ENCODE measurements at regions not wholly inside any gene's neighbourhood (a gene's known extent, or its start where the extent isn't known, plus 50 kb on each side); places are given as distances from the start of the nearest gene placed in this dataset.

- DNase-seq (no peak), ATAC-seq (replicated peaks) (no peak)
- H3K27me3 Mint-ChIP-seq, result no peaks in the 10 kb centered on the region
- H3K4me3 Mint-ChIP-seq, result no peak overlapping the region
- H3K36me3 Mint-ChIP-seq (ENCODE audit: insufficient read depth), result peaks cover 3% of the 10 kb centered on the region
- H3K27ac Mint-ChIP-seq, result no peak overlapping the region
- peaks cover 5 to 6% of the 10 kb centered on the region in 2 donors for H3K4me1 Mint-ChIP-seq (ENCODE audit: low read depth in 2 of 2)
- H3K9me3 Mint-ChIP-seq, result peaks cover 8% of the 10 kb centered on the region in 2 donors
Measured at GRCh38 chr13:76398425-76398824, 487.8 kb downstream of the KCTD12 start.

GRCh38 chr13:76397413-76397812 lies 488.8 kb downstream of the KCTD12 start:
- ATAC-seq (replicated peaks) (peak; percentile 87), DNase-seq (peak in 1 of 3 experiments; percentile 0)
- Mint-ChIP-seq H3K4me3 (peak overlapping the region in 1 of 2 donors; percentile 20), H3K27me3 (no peaks in the 10 kb centered on the region), H3K9me3 (peaks cover 8% of the 10 kb centered on the region in 2 donors), H3K27ac (peak overlapping the region; percentile 39 to 76), H3K4me1 (ENCODE audit: low read depth in 2 of 2) (peaks cover 5 to 6% of the 10 kb centered on the region in 2 donors), H3K36me3 (ENCODE audit: insufficient read depth) (peaks cover 3% of the 10 kb centered on the region)

GRCh38 chr13:76389321-76389720 lies 496.9 kb downstream of the KCTD12 start:
- Mint-ChIP-seq H3K27ac (no peak overlapping the region), H3K9me3 (no peaks in the 10 kb centered on the region), H3K36me3 (ENCODE audit: insufficient read depth) (no peaks in the 10 kb centered on the region), H3K4me1 (ENCODE audit: low read depth in 2 of 2) (no peaks in the 10 kb centered on the region), H3K27me3 (no peaks in the 10 kb centered on the region), H3K4me3 (no peak overlapping the region)
- no peak for ATAC-seq (replicated peaks)
- no peak for DNase-seq

GRCh38 chr13:76387566-76387965 lies 498.6 kb downstream of the KCTD12 start:
- no peaks in the 10 kb centered on the region for H3K27me3 Mint-ChIP-seq
- no peaks in the 10 kb centered on the region for H3K4me1 Mint-ChIP-seq (ENCODE audit: low read depth in 2 of 2)
- H3K36me3 Mint-ChIP-seq (ENCODE audit: insufficient read depth), result no peaks in the 10 kb centered on the region
- no peak for DNase-seq
- no peak for ATAC-seq (replicated peaks)
- no peak overlapping the region for H3K27ac Mint-ChIP-seq
- H3K4me3 Mint-ChIP-seq, result no peak overlapping the region
- no peaks in the 10 kb centered on the region for H3K9me3 Mint-ChIP-seq

- no peaks in the 10 kb centered on the region for H3K9me3 Mint-ChIP-seq
- H3K27ac Mint-ChIP-seq, result no peak overlapping the region
- ATAC-seq (replicated peaks) (no peak), DNase-seq (no peak)
- H3K4me1 Mint-ChIP-seq (ENCODE audit: low read depth in 2 of 2), result no peaks in the 10 kb centered on the region
- no peaks in the 10 kb centered on the region for H3K36me3 Mint-ChIP-seq (ENCODE audit: insufficient read depth)
- H3K27me3 Mint-ChIP-seq, result no peaks in the 10 kb centered on the region
- H3K4me3 Mint-ChIP-seq, result no peak overlapping the region
Measured at GRCh38 chr13:76386321-76386720, 499.9 kb downstream of the KCTD12 start.

- no peaks in the 10 kb centered on the region for H3K27me3 Mint-ChIP-seq
- no peaks in the 10 kb centered on the region for H3K9me3 Mint-ChIP-seq
- no peak for DNase-seq
- ATAC-seq (replicated peaks), result no peak
- no peaks in the 10 kb centered on the region for H3K36me3 Mint-ChIP-seq (ENCODE audit: insufficient read depth)
- no peaks in the 10 kb centered on the region for H3K4me1 Mint-ChIP-seq (ENCODE audit: low read depth in 2 of 2)
- H3K27ac Mint-ChIP-seq, result no peak overlapping the region
- no peak overlapping the region for H3K4me3 Mint-ChIP-seq
Measured at GRCh38 chr13:76385586-76385985, 500.6 kb downstream of the KCTD12 start.

- H3K27me3 Mint-ChIP-seq, result no peaks in the 10 kb centered on the region
Measured at GRCh38 chr13:76383676-76384461, 502.3 kb downstream of the KCTD12 start.

GRCh38 chr13:76380446-76381065 lies 505.6 kb downstream of the KCTD12 start:
- H3K36me3 Mint-ChIP-seq (ENCODE audit: insufficient read depth), result no peaks in the 10 kb centered on the region
- H3K27ac Mint-ChIP-seq, result no peak overlapping the region
- H3K9me3 Mint-ChIP-seq, result peaks cover 0 to 5% of the 10 kb centered on the region in 2 donors
- no peaks in the 10 kb centered on the region for H3K27me3 Mint-ChIP-seq
- no peak for ATAC-seq (replicated peaks)
- DNase-seq, result no peak
- H3K4me1 Mint-ChIP-seq (ENCODE audit: low read depth in 2 of 2), result no peaks in the 10 kb centered on the region
- no peak overlapping the region for H3K4me3 Mint-ChIP-seq

More at GRCh38 chr13:76383676-76384461, 502.3 kb downstream of the KCTD12 start:
- H3K4me3 Mint-ChIP-seq, result no peak overlapping the region
- H3K4me1 Mint-ChIP-seq (ENCODE audit: low read depth in 2 of 2), result no peaks in the 10 kb centered on the region
- ATAC-seq (replicated peaks) (no peak), DNase-seq (no peak)
- no peaks in the 10 kb centered on the region for H3K9me3 Mint-ChIP-seq
- H3K27ac Mint-ChIP-seq, result no peak overlapping the region
- H3K36me3 Mint-ChIP-seq (ENCODE audit: insufficient read depth), result no peaks in the 10 kb centered on the region

GRCh38 chr13:76379341-76380105 lies 506.7 kb downstream of the KCTD12 start:
- no peak overlapping the region for H3K27ac Mint-ChIP-seq
- ATAC-seq (replicated peaks), result no peak
- H3K9me3 Mint-ChIP-seq, result peaks cover 0 to 5% of the 10 kb centered on the region in 2 donors
- H3K36me3 Mint-ChIP-seq (ENCODE audit: insufficient read depth), result no peaks in the 10 kb centered on the region
- H3K27me3 Mint-ChIP-seq, result no peaks in the 10 kb centered on the region
- no peak overlapping the region for H3K4me3 Mint-ChIP-seq
- H3K4me1 Mint-ChIP-seq (ENCODE audit: low read depth in 2 of 2), result no peaks in the 10 kb centered on the region
- DNase-seq, result no peak

- H3K27me3 Mint-ChIP-seq, result no peaks in the 10 kb centered on the region
- H3K4me3 Mint-ChIP-seq, result no peak overlapping the region
- ATAC-seq (replicated peaks) (no peak), DNase-seq (no peak)
- H3K4me1 Mint-ChIP-seq (ENCODE audit: low read depth in 2 of 2), result no peaks in the 10 kb centered on the region
- no peaks in the 10 kb centered on the region for H3K36me3 Mint-ChIP-seq (ENCODE audit: insufficient read depth)
- H3K27ac Mint-ChIP-seq, result no peak overlapping the region
- peaks cover 0 to 5% of the 10 kb centered on the region in 2 donors for H3K9me3 Mint-ChIP-seq
Measured at GRCh38 chr13:76378767-76379166, 507.4 kb downstream of the KCTD12 start.

- H3K27ac Mint-ChIP-seq, result no peak overlapping the region
- DNase-seq, result no peak
- ATAC-seq (replicated peaks), result no peak
- no peaks in the 10 kb centered on the region for H3K36me3 Mint-ChIP-seq (ENCODE audit: insufficient read depth)
- H3K9me3 Mint-ChIP-seq, result peaks cover 0 to 8% of the 10 kb centered on the region in 2 donors
- no peaks in the 10 kb centered on the region for H3K4me1 Mint-ChIP-seq (ENCODE audit: low read depth in 2 of 2)
- no peaks in the 10 kb centered on the region for H3K27me3 Mint-ChIP-seq
- H3K4me3 Mint-ChIP-seq, result no peak overlapping the region
Measured at GRCh38 chr13:76363682-76364289, 522.4 kb downstream of the KCTD12 start.

GRCh38 chr13:76361868-76362267 lies 524.3 kb downstream of the KCTD12 start:
- no peaks in the 10 kb centered on the region for H3K36me3 Mint-ChIP-seq (ENCODE audit: insufficient read depth)
- no peak for ATAC-seq (replicated peaks)
- H3K27me3 Mint-ChIP-seq, result no peaks in the 10 kb centered on the region
- peaks cover 0 to 7% of the 10 kb centered on the region in 2 donors for H3K9me3 Mint-ChIP-seq
- no peak overlapping the region for H3K27ac Mint-ChIP-seq
- no peak for DNase-seq
- H3K4me1 Mint-ChIP-seq (ENCODE audit: low read depth in 2 of 2), result no peaks in the 10 kb centered on the region
- no peak overlapping the region for H3K4me3 Mint-ChIP-seq

GRCh38 chr13:76351541-76352229 lies 534.5 kb downstream of the KCTD12 start:
- H3K4me3 Mint-ChIP-seq, result no peak overlapping the region
- no peaks in the 10 kb centered on the region for H3K9me3 Mint-ChIP-seq
- H3K27ac Mint-ChIP-seq, result no peak overlapping the region
- DNase-seq (no peak), ATAC-seq (replicated peaks) (no peak)
- H3K27me3 Mint-ChIP-seq, result no peaks in the 10 kb centered on the region
- H3K36me3 Mint-ChIP-seq (ENCODE audit: insufficient read depth), result no peaks in the 10 kb centered on the region
- no peaks in the 10 kb centered on the region for H3K4me1 Mint-ChIP-seq (ENCODE audit: low read depth in 2 of 2)

Measured in effector memory CD8-positive, alpha-beta T cell (primary cell).